Stimulated activated CD8-positive, alpha-beta memory T cell treated with anti-CD3 and anti-CD28 coated beads, Interleukin-4, amount 100 ng/mL, for 1 hour (primary cell): ENCODE measurements at regions not wholly inside any gene's neighbourhood (a gene's known extent, or its start where the extent isn't known, plus 50 kb on each side); places are given as distances from the start of the nearest gene placed in this dataset.

ENCODE experiments used
- DNase-seq, 2 donors: peaks; one replicate each; pipeline ENCODE4 v3.0.0-alpha.2; 2020; ENCODE audit warnings: low read depth in 2 of 2, low spot score in 1 of 2

- DNase-seq = no peak
These were observed 110.6 kb downstream of the MYCN start for GRCh38 chr2:16050908-16051489.

- no peak for DNase-seq
These were observed 110.0 kb downstream of the MYCN start for GRCh38 chr2:16050261-16050907.

- no peak for DNase-seq
These were observed 109.1 kb downstream of the MYCN start for GRCh38 chr2:16049406-16049805.

GRCh38 chr2:16048466-16048865, 108.1 kb downstream of the MYCN start:
- DNase-seq = no peak

- no peak for DNase-seq
These were observed 107.4 kb downstream of the MYCN start for GRCh38 chr2:16047701-16048100.

- DNase-seq = no peak
These were observed 106.3 kb downstream of the MYCN start for GRCh38 chr2:16046649-16047048.

GRCh38 chr2:16045653-16046352, 105.5 kb downstream of the MYCN start:
- DNase-seq = no peak

GRCh38 chr2:16044946-16045456, 104.7 kb downstream of the MYCN start:
- no peak for DNase-seq

- DNase-seq = no peak
These were observed 103.3 kb downstream of the MYCN start for GRCh38 chr2:16043627-16044026.

- no peak for DNase-seq
These were observed 102.8 kb downstream of the MYCN start for GRCh38 chr2:16043192-16043591.

- DNase-seq = no peak
These were observed 101.9 kb downstream of the MYCN start for GRCh38 chr2:16042201-16042700.

GRCh38 chr2:16040271-16041010, 100.1 kb downstream of the MYCN start:
- no peak for DNase-seq

- DNase-seq = no peak
These were observed 99.5 kb downstream of the MYCN start for GRCh38 chr2:16039823-16040222.

- DNase-seq = no peak
These were observed 98.7 kb downstream of the MYCN start for GRCh38 chr2:16039055-16039454.

GRCh38 chr2:16038621-16039020, 98.3 kb downstream of the MYCN start:
- DNase-seq = no peak

GRCh38 chr2:16037808-16038457, 97.6 kb downstream of the MYCN start:
- no peak for DNase-seq

- DNase-seq = no peak
These were observed 96.6 kb downstream of the MYCN start for GRCh38 chr2:16036951-16037350.

- no peak for DNase-seq
These were observed 95.7 kb downstream of the MYCN start for GRCh38 chr2:16035747-16036745.

GRCh38 chr2:16034975-16035746, 94.8 kb downstream of the MYCN start:
- DNase-seq = no peak
